ENCODE measurements at regions not wholly inside any gene's neighbourhood (a gene's known extent, or its start where the extent isn't known, plus 50 kb on each side); places are given as distances from the start of the nearest gene placed in this dataset.

DNA sequence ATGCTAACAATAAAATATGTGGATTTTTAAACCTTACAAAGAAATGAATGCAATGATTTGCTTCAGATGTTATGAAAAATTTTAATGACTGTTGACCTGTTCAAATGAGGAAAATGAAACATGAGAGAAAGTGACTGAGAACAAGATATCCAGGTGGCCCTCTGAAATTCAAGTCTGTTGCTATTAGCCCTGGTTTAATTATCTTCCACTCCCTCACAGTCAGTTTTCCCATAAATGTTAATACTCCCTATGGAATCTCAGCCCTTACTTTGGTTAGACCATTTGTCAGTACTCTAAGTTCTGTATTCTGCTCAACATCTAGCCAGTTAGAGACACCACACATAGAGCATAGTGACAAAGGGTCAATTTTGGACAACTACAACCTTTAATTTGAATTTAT is 327.8 kb downstream of the PDGFC start:
- no peaks in the 10 kb centered on the region for H3K36me3 ChIP-seq
- no peak overlapping the region for H3K4me3 Mint-ChIP-seq
- H3K79me2 ChIP-seq (ENCODE audit: low read depth), result no peaks in the 10 kb centered on the region
- TF ChIP-seq EZH2phosphoT487 (IDR thresholded peaks at IDR 0.05) (no peak), EZH2 (IDR thresholded peaks at IDR 0.05) (no peak)
- TF ChIP-seq, protein P1, sequence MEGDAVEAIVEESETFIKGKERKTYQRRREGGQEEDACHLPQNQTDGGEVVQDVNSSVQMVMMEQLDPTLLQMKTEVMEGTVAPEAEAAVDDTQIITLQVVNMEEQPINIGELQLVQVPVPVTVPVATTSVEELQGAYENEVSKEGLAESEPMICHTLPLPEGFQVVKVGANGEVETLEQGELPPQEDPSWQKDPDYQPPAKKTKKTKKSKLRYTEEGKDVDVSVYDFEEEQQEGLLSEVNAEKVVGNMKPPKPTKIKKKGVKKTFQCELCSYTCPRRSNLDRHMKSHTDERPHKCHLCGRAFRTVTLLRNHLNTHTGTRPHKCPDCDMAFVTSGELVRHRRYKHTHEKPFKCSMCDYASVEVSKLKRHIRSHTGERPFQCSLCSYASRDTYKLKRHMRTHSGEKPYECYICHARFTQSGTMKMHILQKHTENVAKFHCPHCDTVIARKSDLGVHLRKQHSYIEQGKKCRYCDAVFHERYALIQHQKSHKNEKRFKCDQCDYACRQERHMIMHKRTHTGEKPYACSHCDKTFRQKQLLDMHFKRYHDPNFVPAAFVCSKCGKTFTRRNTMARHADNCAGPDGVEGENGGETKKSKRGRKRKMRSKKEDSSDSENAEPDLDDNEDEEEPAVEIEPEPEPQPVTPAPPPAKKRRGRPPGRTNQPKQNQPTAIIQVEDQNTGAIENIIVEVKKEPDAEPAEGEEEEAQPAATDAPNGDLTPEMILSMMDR (IDR thresholded peaks at IDR 0.05), result no peak
- H3K27me3 Mint-ChIP-seq (ENCODE audit: insufficient read depth, low read depth), result peaks cover 3% of the 10 kb centered on the region
- H3K4me2 ChIP-seq, result no peak overlapping the region
- no peaks in the 10 kb centered on the region for H3K36me3 Mint-ChIP-seq
- no peaks in the 10 kb centered on the region for H3K4me1 ChIP-seq
- H3F3A ChIP-seq (ENCODE audit: low read depth), result no peaks in the 10 kb centered on the region
- H3K9me3 Mint-ChIP-seq, result peaks cover 2% of the 10 kb centered on the region
- H3K4me3 ChIP-seq, result no peak overlapping the region
- no peaks in the 10 kb centered on the region for H3K9me3 ChIP-seq (ENCODE audit: low read depth)
- H3K27ac ChIP-seq, result no peak overlapping the region
- no peaks in the 10 kb centered on the region for H3K27me3 ChIP-seq
- no peak overlapping the region for H3K27ac Mint-ChIP-seq
- no peak overlapping the region for H3K9ac ChIP-seq
- H4K20me1 ChIP-seq (ENCODE audit: low read depth), result no peaks in the 10 kb centered on the region
- peaks cover 2% of the 10 kb centered on the region for H3K4me1 Mint-ChIP-seq
- no peak for DNase-seq (ENCODE audit: low spot score)
- no peak overlapping the region for H2AFZ ChIP-seq (replicated peaks)

GRCh38 chr4:156642161-156642560 is 329.4 kb downstream of the PDGFC start:
- no peaks in the 10 kb centered on the region for H3K79me2 ChIP-seq (ENCODE audit: low read depth)
- no peaks in the 10 kb centered on the region for H3K9me3 ChIP-seq (ENCODE audit: low read depth)
- Mint-ChIP-seq H3K9me3 (peaks cover 2% of the 10 kb centered on the region), H3K4me3 (no peak overlapping the region), H3K27me3 (ENCODE audit: insufficient read depth, low read depth) (no peaks in the 10 kb centered on the region), H3K36me3 (no peaks in the 10 kb centered on the region), H3K4me1 (peaks cover 15% of the 10 kb centered on the region), H3K27ac (no peak overlapping the region)
- H3K27ac ChIP-seq, result no peak overlapping the region
- no peak overlapping the region for H2AFZ ChIP-seq (replicated peaks)
- DNase-seq (ENCODE audit: low spot score), result no peak
- no peak overlapping the region for H3K4me2 ChIP-seq
- no peaks in the 10 kb centered on the region for H3K4me1 ChIP-seq
- no peaks in the 10 kb centered on the region for H4K20me1 ChIP-seq (ENCODE audit: low read depth)
- H3K27me3 ChIP-seq, result no peaks in the 10 kb centered on the region
- no peak overlapping the region for H3K9ac ChIP-seq
- no peak overlapping the region for H3K4me3 ChIP-seq
- TF ChIP-seq EZH2phosphoT487 (IDR thresholded peaks at IDR 0.05), result no peak
- TF ChIP-seq, protein P1 (IDR thresholded peaks at IDR 0.05), result no peak
- TF ChIP-seq EZH2 (IDR thresholded peaks at IDR 0.05), result no peak
- no peaks in the 10 kb centered on the region for H3F3A ChIP-seq (ENCODE audit: low read depth)
- H3K36me3 ChIP-seq, result no peaks in the 10 kb centered on the region

DNA sequence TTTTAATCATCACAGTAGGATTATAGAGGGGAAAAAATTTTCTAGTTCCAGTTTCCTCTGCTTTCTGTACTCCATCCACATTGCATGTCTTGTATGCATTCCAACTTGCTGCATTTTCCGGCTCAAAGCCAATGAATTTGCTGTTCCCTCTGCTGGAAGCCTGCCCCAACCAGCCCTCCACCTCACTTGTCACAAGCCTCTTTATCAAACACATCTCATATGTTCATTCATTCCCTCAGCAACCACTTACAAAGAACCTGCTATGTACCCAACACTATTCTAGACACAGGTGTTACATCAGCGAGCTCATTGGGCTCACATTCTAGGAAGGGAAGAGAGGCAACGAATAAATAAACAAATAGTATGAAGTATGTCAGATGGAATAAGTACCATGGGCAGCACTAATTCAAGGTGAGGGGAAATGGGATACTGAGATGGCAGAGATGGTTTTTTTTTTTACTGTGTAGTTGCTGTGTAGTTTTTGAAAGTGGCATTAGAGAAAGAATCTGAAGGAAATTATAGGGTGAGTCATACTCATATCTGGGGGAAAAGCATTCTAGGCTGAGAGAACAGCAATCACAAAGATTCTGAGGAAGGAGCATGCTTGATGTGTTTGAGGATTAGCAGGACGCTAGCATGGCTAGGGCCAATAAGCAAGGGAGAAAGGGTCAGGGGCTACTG is 332.5 kb downstream of the PDGFC start:
- Histone ChIP-seq H4K20me1 (ENCODE audit: low read depth) (no peaks in the 10 kb centered on the region), H3K4me2 (no peak overlapping the region), H3K36me3 (no peaks in the 10 kb centered on the region), H2AFZ (replicated peaks) (no peak overlapping the region), H3K4me1 (peaks cover 9% of the 10 kb centered on the region), H3K4me3 (no peak overlapping the region), H3K79me2 (ENCODE audit: low read depth) (no peaks in the 10 kb centered on the region), H3K9ac (no peak overlapping the region), H3K9me3 (ENCODE audit: low read depth) (no peaks in the 10 kb centered on the region), H3K27me3 (no peaks in the 10 kb centered on the region), H3K27ac (no peak overlapping the region), H3F3A (ENCODE audit: low read depth) (no peaks in the 10 kb centered on the region)
- TF ChIP-seq EZH2 (IDR thresholded peaks at IDR 0.05) (no peak), EZH2phosphoT487 (IDR thresholded peaks at IDR 0.05) (no peak)
- TF ChIP-seq, protein P1 (IDR thresholded peaks at IDR 0.05), result no peak
- H3K27me3 Mint-ChIP-seq (ENCODE audit: insufficient read depth, low read depth), result no peaks in the 10 kb centered on the region
- no peak overlapping the region for H3K4me3 Mint-ChIP-seq
- peaks cover 28% of the 10 kb centered on the region for H3K4me1 Mint-ChIP-seq
- no peak overlapping the region for H3K27ac Mint-ChIP-seq
- DNase-seq (ENCODE audit: low spot score), result no peak
- H3K36me3 Mint-ChIP-seq, result no peaks in the 10 kb centered on the region
- no peaks in the 10 kb centered on the region for H3K9me3 Mint-ChIP-seq

Measured in neural progenitor cell (in vitro differentiated cells).